ENCODE measurements at regions not wholly inside any gene's neighbourhood (a gene's known extent, or its start where the extent isn't known, plus 50 kb on each side); places are given as distances from the start of the nearest gene placed in this dataset.

- TF ChIP-seq EP300 (IDR thresholded peaks at IDR 0.05; ENCODE audit: borderline replicate concordance) (no peak), TEAD4 (IDR thresholded peaks at IDR 0.05) (no peak), CREB1 (IDR thresholded peaks at IDR 0.05; ENCODE audit: low read depth) (no peak), FOXM1 (IDR thresholded peaks at IDR 0.05; ENCODE audit: borderline replicate concordance, low read depth) (no peak), TAF1 (IDR thresholded peaks at IDR 0.05; ENCODE audit: low read depth) (no peak), RAD21 (IDR thresholded peaks at IDR 0.05; ENCODE audit: low read depth) (no peak)
Observed at GRCh38 chr7:54883576-54883975, 124.6 kb upstream of the SEC61G start.

- TF ChIP-seq ZBTB7A (IDR thresholded peaks at IDR 0.05; ENCODE audit: low read depth) (no peak), FOXM1 (IDR thresholded peaks at IDR 0.05; ENCODE audit: borderline replicate concordance, low read depth) (no peak), NFIC (IDR thresholded peaks at IDR 0.05) (no peak), USF1 (IDR thresholded peaks at IDR 0.05) (no peak), CEBPB (IDR thresholded peaks at IDR 0.05) (no peak), CREB1 (IDR thresholded peaks at IDR 0.05; ENCODE audit: low read depth) (no peak), EGR1 (IDR thresholded peaks at IDR 0.05) (no peak), TAF1 (IDR thresholded peaks at IDR 0.05; ENCODE audit: low read depth) (no peak), TEAD4 (IDR thresholded peaks at IDR 0.05) (no peak), REST (IDR thresholded peaks at IDR 0.05; ENCODE audit: low read depth) (no peak), TCF12 (IDR thresholded peaks at IDR 0.05; ENCODE audit: low read depth) (no peak), RAD21 (IDR thresholded peaks at IDR 0.05; ENCODE audit: low read depth) (no peak), YY1 (IDR thresholded peaks at IDR 0.05; ENCODE audit: low read depth) (no peak), MAX (IDR thresholded peaks at IDR 0.05) (no peak), EP300 (IDR thresholded peaks at IDR 0.05; ENCODE audit: borderline replicate concordance) (no peak)
Observed at GRCh38 chr7:54885285-54885684, 126.3 kb upstream of the SEC61G start.

- no peak for TF ChIP-seq TCF12 (IDR thresholded peaks at IDR 0.05; ENCODE audit: low read depth)
- no peak for TF ChIP-seq CEBPB (IDR thresholded peaks at IDR 0.05)
- no peak for TF ChIP-seq USF1 (IDR thresholded peaks at IDR 0.05)
- no peak for TF ChIP-seq YY1 (IDR thresholded peaks at IDR 0.05; ENCODE audit: low read depth)
- TF ChIP-seq FOXM1 (IDR thresholded peaks at IDR 0.05; ENCODE audit: borderline replicate concordance, low read depth) = no peak
- TF ChIP-seq EGR1 (IDR thresholded peaks at IDR 0.05) = no peak
- no peak for TF ChIP-seq REST (IDR thresholded peaks at IDR 0.05; ENCODE audit: low read depth)
- no peak for TF ChIP-seq EP300 (IDR thresholded peaks at IDR 0.05; ENCODE audit: borderline replicate concordance)
- TF ChIP-seq MAX (IDR thresholded peaks at IDR 0.05) = no peak
- TF ChIP-seq CREB1 (IDR thresholded peaks at IDR 0.05; ENCODE audit: low read depth) = no peak
Observed at GRCh38 chr7:54888067-54888733, 129.2 kb upstream of the SEC61G start.

- no peak for TF ChIP-seq CREB1 (IDR thresholded peaks at IDR 0.05; ENCODE audit: low read depth)
- TF ChIP-seq REST (IDR thresholded peaks at IDR 0.05; ENCODE audit: low read depth) = no peak
- TF ChIP-seq EGR1 (IDR thresholded peaks at IDR 0.05) = no peak
- no peak for TF ChIP-seq ZBTB7A (IDR thresholded peaks at IDR 0.05; ENCODE audit: low read depth)
- TF ChIP-seq FOXM1 (IDR thresholded peaks at IDR 0.05; ENCODE audit: borderline replicate concordance, low read depth) = no peak
- no peak for TF ChIP-seq NFIC (IDR thresholded peaks at IDR 0.05)
- no peak for TF ChIP-seq TAF1 (IDR thresholded peaks at IDR 0.05; ENCODE audit: low read depth)
- TF ChIP-seq RAD21 (IDR thresholded peaks at IDR 0.05; ENCODE audit: low read depth) = no peak
- TF ChIP-seq TEAD4 (IDR thresholded peaks at IDR 0.05) = no peak
- TF ChIP-seq TCF12 (IDR thresholded peaks at IDR 0.05; ENCODE audit: low read depth) = no peak
- no peak for TF ChIP-seq YY1 (IDR thresholded peaks at IDR 0.05; ENCODE audit: low read depth)
- no peak for TF ChIP-seq EP300 (IDR thresholded peaks at IDR 0.05; ENCODE audit: borderline replicate concordance)
- no peak for TF ChIP-seq CEBPB (IDR thresholded peaks at IDR 0.05)
- TF ChIP-seq USF1 (IDR thresholded peaks at IDR 0.05) = no peak
- TF ChIP-seq MAX (IDR thresholded peaks at IDR 0.05) = no peak
Observed at GRCh38 chr7:54888734-54889082, 129.7 kb upstream of the SEC61G start.
